ENCODE measurements at regions not wholly inside any gene's neighbourhood (a gene's known extent, or its start where the extent isn't known, plus 50 kb on each side); places are given as distances from the start of the nearest gene placed in this dataset.

DNA sequence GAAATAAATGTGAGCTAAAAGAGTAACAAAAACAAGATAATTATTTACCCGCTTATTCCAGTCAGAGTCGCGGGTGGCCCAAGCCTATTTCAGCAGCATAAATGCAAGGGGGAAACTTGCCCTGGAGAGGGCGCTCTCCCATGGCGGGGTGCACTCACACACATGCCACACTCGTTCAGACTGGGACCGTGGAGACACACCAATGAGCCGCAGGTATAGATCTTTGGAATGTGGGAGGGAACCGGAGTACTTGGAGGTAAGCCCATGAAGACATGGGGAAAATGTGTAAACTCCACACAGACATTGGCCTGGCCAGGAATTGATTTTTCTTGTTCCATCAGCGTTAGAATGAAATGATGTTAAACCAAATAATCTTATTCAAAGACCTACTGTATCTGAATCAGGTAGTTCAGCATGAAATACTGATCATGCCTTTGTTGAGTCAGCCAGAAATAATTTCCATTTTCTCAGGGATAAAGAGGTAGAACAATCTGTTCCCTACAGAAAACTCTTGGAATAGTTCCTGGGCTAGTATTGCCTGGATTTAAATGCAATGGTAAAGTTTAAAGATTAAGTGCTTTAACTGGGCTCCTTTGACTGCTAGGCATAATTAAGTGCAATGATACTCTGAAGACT, 191.5 kb downstream of the MCHR2 start:
- 37% methylated on average over 10 of the region's 10 CpGs for WGBS
- H3K27me3 ChIP-seq (ENCODE audit: control insufficient read depth, insufficient read depth), result no peaks in the 10 kb centered on the region
- no peaks in the 10 kb centered on the region for H3K4me1 ChIP-seq (ENCODE audit: control insufficient read depth, insufficient read depth, low read length)
- ATAC-seq (no peak), DNase-seq (no peak)
- H3K9me3 ChIP-seq (ENCODE audit: control insufficient read depth, low read length), result no peaks in the 10 kb centered on the region
- no peak overlapping the region for H3K27ac ChIP-seq (ENCODE audit: low read length)
- intact Hi-C loops (cut with DNase I), result no loop called here
- H3K4me3 ChIP-seq (ENCODE audit: low read length), result no peak overlapping the region

DNA sequence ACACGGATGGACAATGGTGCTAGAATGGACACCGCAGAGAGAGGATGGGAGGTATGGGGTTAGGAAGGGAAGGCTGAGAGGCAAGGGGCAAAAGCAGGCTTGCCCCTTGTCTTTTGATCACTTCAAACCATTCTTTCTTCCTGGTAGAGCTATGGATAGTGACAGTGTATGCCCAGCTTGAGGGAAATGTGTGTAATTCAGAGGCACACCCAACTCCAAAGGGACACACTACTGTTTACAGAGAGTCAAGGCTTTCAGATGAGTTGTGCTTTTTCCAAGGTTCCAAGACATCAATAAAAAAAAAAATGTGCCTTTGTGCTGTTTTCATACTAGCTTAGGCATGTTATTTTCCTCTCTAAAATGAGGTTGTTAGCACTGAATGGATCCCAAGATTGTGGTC, 185.0 kb downstream of the MCHR2 start:
- H3K4me1 ChIP-seq (ENCODE audit: control insufficient read depth, insufficient read depth, low read length), result no peaks in the 10 kb centered on the region
- H3K27ac ChIP-seq (ENCODE audit: low read length), result no peak overlapping the region
- ATAC-seq, result no peak
- 66% methylated on average over 2 of the region's 2 CpGs for WGBS
- no peak overlapping the region for H3K4me3 ChIP-seq (ENCODE audit: low read length)
- intact Hi-C loops (cut with DNase I), result no loop called here
- no peak for DNase-seq
- no peaks in the 10 kb centered on the region for H3K9me3 ChIP-seq (ENCODE audit: control insufficient read depth, low read length)
- no peaks in the 10 kb centered on the region for H3K27me3 ChIP-seq (ENCODE audit: control insufficient read depth, insufficient read depth)

DNA sequence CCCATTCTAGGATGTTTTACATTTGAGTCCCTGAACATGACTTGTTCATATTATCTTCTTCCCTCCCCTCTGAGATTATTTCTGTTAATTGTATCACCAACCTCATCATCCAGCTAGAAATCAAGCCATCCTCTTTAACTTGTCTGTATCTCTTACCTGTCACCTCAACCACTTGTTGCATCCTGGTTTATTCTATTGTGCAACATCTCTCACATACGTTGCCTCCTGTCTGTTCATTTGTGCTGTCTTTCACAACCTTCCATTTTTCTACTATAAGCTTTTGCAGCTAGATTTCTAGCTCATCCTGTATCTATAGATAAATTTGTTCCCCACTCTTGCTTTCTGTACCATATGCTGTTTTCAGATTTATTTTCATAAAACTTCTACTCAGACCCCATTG, 183.7 kb downstream of the MCHR2 start:
- no peak overlapping the region for H3K27ac ChIP-seq (ENCODE audit: low read length)
- no peak overlapping the region for H3K4me3 ChIP-seq (ENCODE audit: low read length)
- intact Hi-C loops (cut with DNase I), result no loop called here
- H3K4me1 ChIP-seq (ENCODE audit: control insufficient read depth, insufficient read depth, low read length), result no peaks in the 10 kb centered on the region
- WGBS, result 77% methylated on average over 1 of the region's 1 CpG
- no peaks in the 10 kb centered on the region for H3K27me3 ChIP-seq (ENCODE audit: control insufficient read depth, insufficient read depth)
- no peak for DNase-seq
- H3K9me3 ChIP-seq (ENCODE audit: control insufficient read depth, low read length), result no peaks in the 10 kb centered on the region
- ATAC-seq, result no peak

DNA sequence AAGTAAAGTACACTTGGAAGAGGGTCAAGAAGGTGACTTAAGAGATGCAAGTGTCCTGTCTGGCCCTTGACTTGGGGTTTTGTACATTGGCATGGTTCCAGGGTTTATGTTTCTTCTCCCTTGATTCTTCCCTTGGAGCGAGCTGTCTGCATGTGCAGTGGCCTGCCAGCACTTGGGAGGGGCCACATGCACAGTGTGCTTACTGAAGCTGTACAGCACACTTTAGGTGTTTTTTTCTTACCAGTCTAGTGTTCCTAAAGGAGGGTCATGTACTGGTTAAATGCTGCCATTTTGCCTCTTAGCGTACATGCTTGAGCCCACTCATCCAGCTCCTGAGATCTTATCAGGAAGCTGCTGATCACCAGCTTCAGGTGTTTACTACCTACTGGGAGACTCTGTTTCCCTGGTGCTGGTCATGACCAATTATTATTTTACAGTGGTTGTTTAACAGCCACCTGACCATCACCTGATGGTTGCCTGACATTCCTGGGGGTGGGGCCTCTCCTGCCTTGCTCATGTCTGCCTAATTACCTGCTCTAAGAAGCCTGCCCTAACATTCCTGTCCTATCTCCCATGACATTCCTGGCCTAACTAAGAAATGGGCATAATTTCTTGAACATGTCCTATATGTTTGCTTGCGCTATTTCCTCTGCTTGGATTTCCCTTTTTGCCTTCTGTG, 182.9 kb downstream of the MCHR2 start:
- H3K4me3 ChIP-seq (ENCODE audit: low read length), result no peak overlapping the region
- H3K27me3 ChIP-seq (ENCODE audit: control insufficient read depth, insufficient read depth), result no peaks in the 10 kb centered on the region
- ATAC-seq, result no peak
- intact Hi-C loops (cut with DNase I), result no loop called here
- no peaks in the 10 kb centered on the region for H3K9me3 ChIP-seq (ENCODE audit: control insufficient read depth, low read length)
- 71% methylated on average over 3 of the region's 3 CpGs for WGBS
- DNase-seq, result no peak
- H3K27ac ChIP-seq (ENCODE audit: low read length), result no peak overlapping the region
- H3K4me1 ChIP-seq (ENCODE audit: control insufficient read depth, insufficient read depth, low read length), result no peaks in the 10 kb centered on the region

DNA sequence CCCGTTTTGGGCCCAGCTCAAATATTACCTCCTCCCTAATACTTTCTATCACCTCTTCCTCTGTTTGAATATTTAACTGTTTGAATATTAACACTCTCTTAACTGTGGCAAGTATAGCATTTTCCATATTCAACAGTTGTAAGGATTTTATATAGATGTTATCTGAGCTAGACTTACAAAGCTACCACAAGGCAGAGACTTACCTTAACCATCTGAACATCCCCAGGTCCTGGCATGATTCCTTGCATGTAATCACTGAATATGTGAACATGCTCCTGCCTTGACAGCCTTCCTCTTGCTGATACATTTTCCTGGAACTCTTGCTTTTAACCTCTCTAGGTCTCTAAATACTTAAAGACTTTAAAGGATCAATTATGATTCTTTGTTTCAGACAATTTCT, 182.4 kb downstream of the MCHR2 start:
- WGBS, result 63% methylated on average over 1 of the region's 1 CpG
- DNase-seq (no peak), ATAC-seq (no peak)
- Histone ChIP-seq H3K4me3 (ENCODE audit: low read length) (no peak overlapping the region), H3K27me3 (ENCODE audit: control insufficient read depth, insufficient read depth) (no peaks in the 10 kb centered on the region), H3K9me3 (ENCODE audit: control insufficient read depth, low read length) (no peaks in the 10 kb centered on the region), H3K4me1 (ENCODE audit: control insufficient read depth, insufficient read depth, low read length) (no peaks in the 10 kb centered on the region), H3K27ac (ENCODE audit: low read length) (no peak overlapping the region)
- intact Hi-C loops (cut with DNase I), result no loop called here

DNA sequence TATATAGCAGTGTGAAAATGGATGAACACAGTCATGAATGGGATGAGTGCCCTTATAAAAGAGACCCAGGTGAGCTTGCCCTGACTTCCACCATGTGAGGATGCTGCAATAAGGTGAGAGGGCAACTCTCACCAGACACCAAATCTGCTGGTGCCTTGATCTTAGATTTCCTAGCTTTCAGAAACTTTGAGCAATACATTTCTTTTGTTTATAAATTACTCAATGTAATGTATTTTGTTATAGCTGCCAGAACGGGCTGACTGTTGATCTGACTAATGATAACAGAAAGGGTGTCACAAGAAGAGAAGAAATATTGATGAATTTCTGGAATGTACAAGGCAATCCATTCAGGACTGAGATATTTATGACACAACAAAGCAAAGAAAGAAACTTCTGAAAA, 180.5 kb downstream of the MCHR2 start:
- Histone ChIP-seq H3K4me1 (ENCODE audit: control insufficient read depth, insufficient read depth, low read length) (no peaks in the 10 kb centered on the region), H3K9me3 (ENCODE audit: control insufficient read depth, low read length) (no peaks in the 10 kb centered on the region), H3K4me3 (ENCODE audit: low read length) (no peak overlapping the region), H3K27me3 (ENCODE audit: control insufficient read depth, insufficient read depth) (no peaks in the 10 kb centered on the region), H3K27ac (ENCODE audit: low read length) (no peak overlapping the region)
- intact Hi-C loops (cut with DNase I), result no loop called here
- 0% methylated on average over 1 of the region's 1 CpG for WGBS
- DNase-seq (no peak), ATAC-seq (no peak)

DNA sequence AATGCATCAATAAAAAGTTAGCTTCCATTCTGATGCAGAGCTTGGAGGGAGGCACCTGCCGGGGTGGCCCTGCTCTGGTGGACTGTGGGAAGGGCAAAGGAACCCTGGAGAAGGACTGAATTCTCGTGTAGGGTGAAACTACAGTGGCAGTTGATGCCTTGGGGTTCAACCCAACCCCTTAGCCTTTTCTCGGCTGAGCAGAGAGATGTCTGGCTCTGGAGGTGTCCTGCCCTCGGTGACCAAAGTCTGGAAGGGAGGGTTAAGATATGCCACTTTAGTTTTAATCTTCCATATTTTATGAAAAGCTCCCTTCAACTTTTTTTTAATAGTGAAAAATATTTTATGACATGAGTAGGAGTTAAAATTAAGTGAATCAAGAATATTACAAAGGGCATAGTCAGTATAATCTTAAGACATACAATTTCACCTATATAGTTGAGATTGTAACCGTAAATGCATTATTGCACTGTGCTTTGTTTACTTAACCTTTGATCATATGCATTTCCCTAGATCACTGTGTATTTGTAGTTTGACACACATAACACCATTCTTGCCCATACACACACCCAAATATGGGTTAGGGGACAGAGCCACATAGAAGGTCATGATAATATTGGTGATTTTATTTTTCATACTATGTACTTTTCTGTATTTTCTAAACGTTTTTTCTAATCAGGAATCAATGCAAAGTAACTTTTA, 179.6 kb downstream of the MCHR2 start:
- WGBS, result 67% methylated on average over 6 of the region's 6 CpGs
- Histone ChIP-seq H3K4me1 (ENCODE audit: control insufficient read depth, insufficient read depth, low read length) (no peaks in the 10 kb centered on the region), H3K9me3 (ENCODE audit: control insufficient read depth, low read length) (no peaks in the 10 kb centered on the region), H3K27ac (ENCODE audit: low read length) (no peak overlapping the region), H3K4me3 (ENCODE audit: low read length) (no peak overlapping the region), H3K27me3 (ENCODE audit: control insufficient read depth, insufficient read depth) (no peaks in the 10 kb centered on the region)
- no peak for DNase-seq
- no peak for ATAC-seq
- intact Hi-C loops (cut with DNase I), result no loop called here

DNA sequence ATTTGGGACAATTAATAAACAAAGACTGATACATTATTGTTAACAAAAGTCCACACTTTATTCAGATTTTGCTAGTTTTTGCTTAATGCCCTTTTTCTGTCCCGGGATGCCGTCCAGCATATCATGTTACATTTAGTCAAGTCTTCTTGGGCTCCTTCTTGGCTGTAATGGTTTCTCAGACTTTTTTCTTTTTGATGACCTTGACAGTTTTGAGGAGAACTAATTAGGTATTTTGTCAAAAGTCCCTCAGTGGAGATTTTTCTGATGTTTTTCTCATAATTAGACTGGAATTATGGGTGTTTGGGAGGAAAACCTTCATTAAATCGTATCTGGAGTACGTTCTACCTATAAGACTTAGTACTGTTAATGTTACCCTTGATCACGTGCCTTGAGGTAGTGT, 177.2 kb downstream of the MCHR2 start:
- H3K9me3 ChIP-seq (ENCODE audit: control insufficient read depth, low read length), result no peaks in the 10 kb centered on the region
- intact Hi-C loops (cut with DNase I), result no loop called here
- no peaks in the 10 kb centered on the region for H3K4me1 ChIP-seq (ENCODE audit: control insufficient read depth, insufficient read depth, low read length)
- DNase-seq (no peak), ATAC-seq (no peak)
- no peak overlapping the region for H3K4me3 ChIP-seq (ENCODE audit: low read length)
- no peaks in the 10 kb centered on the region for H3K27me3 ChIP-seq (ENCODE audit: control insufficient read depth, insufficient read depth)
- WGBS, result 74% methylated on average over 5 of the region's 5 CpGs
- no peak overlapping the region for H3K27ac ChIP-seq (ENCODE audit: low read length)

DNA sequence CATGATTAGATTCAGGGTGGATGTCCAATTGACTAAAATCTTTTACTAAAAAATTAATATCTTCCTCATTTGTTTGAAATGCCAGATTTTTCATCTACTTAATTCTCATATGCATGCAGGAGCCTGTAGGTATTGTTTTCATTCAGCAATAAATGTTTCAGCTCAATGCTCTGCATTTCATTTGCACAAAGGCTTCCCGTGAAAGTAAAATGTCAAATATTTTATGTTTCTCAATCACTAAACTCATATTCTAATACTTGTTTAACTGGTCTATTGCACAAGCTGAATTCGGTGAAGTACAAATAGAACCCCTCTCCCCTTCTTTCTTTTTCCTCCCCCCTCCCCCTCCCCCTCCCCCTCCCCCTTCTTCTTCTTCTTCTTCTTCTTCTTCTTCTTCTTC, 175.9 kb downstream of the MCHR2 start:
- no peaks in the 10 kb centered on the region for H3K4me1 ChIP-seq (ENCODE audit: control insufficient read depth, insufficient read depth, low read length)
- no peak overlapping the region for H3K27ac ChIP-seq (ENCODE audit: low read length)
- H3K27me3 ChIP-seq (ENCODE audit: control insufficient read depth, insufficient read depth), result no peaks in the 10 kb centered on the region
- ATAC-seq (no peak), DNase-seq (no peak)
- WGBS, result 79% methylated on average over 2 of the region's 2 CpGs
- intact Hi-C loops (cut with DNase I), result no loop called here
- H3K9me3 ChIP-seq (ENCODE audit: control insufficient read depth, low read length), result no peaks in the 10 kb centered on the region
- H3K4me3 ChIP-seq (ENCODE audit: low read length), result no peak overlapping the region

DNA sequence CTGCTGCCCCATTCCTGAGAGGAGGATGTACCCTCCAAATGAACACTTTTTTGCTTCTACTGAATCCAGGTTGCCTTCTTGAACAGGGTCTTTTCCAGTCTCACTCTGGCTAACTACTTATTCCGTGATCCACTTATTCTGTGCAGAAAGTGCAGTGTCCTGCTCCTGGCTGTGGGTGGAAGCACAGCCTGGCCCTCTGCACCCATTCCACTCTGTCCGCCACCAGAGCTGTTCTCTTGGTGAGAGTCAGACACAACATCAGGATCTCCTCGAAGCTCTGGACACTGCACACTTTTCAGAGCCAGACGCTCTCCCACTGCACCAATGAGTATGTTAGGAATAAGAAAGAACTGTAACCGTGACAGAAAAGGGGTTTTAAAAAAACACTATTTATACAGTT, 174.2 kb downstream of the MCHR2 start:
- no peak for ATAC-seq

DNA sequence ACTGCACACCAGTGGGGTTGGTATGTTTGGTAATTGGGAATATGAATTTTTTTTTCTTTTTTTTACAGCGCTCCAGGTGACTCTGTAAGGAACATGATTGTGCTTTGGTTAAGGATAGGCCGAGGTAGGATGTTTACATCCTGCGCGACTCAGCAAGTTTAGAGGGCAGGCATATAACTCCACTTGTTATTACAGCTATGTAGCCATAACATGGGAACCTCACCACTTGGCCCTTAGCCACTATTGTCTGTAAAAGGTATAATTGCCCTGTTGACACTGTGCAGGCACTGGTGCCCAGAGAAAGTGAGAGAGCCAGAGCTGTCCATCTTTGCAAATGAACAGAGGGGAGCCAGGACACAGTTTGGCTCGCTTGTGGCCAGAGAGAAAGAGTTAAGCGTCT, 172.9 kb downstream of the MCHR2 start:
- Histone ChIP-seq H3K27me3 (ENCODE audit: control insufficient read depth, insufficient read depth) (no peaks in the 10 kb centered on the region), H3K27ac (ENCODE audit: low read length) (no peak overlapping the region), H3K4me1 (ENCODE audit: control insufficient read depth, insufficient read depth, low read length) (no peaks in the 10 kb centered on the region), H3K9me3 (ENCODE audit: control insufficient read depth, low read length) (no peaks in the 10 kb centered on the region), H3K4me3 (ENCODE audit: low read length) (no peak overlapping the region)
- intact Hi-C loops (cut with DNase I), result no loop called here
- DNase-seq, result no peak
- ATAC-seq, result no peak
- 83% methylated on average over 6 of the region's 6 CpGs for WGBS

More for the DNA sequence above, 174.2 kb downstream of the MCHR2 start:
- intact Hi-C loops (cut with DNase I), result no loop called here
- WGBS, result 82% methylated on average over 5 of the region's 5 CpGs
- no peaks in the 10 kb centered on the region for H3K4me1 ChIP-seq (ENCODE audit: control insufficient read depth, insufficient read depth, low read length)
- H3K27me3 ChIP-seq (ENCODE audit: control insufficient read depth, insufficient read depth), result no peaks in the 10 kb centered on the region
- H3K27ac ChIP-seq (ENCODE audit: low read length), result no peak overlapping the region
- H3K4me3 ChIP-seq (ENCODE audit: low read length), result no peak overlapping the region
- no peaks in the 10 kb centered on the region for H3K9me3 ChIP-seq (ENCODE audit: control insufficient read depth, low read length)
- DNase-seq, result no peak
